Caco-2 (cell line): ENCODE measurements at regions not wholly inside any gene's neighbourhood (a gene's known extent, or its start where the extent isn't known, plus 50 kb on each side); places are given as distances from the start of the nearest gene placed in this dataset.

Experiments used
- BruUV-seq: library from RNA; stranded (reverse); fragments of 400-500 nt; replicated peaks from 2 replicates; lab custom pipeline; 2021; lab: Mats Ljungman, UMichigan
- CTCF ChIA-PET: fragments of 300-600 bp; sonication (Branson Sonifier 250); formaldehyde crosslinking; loops from one replicate; lab custom pipeline; 2022; ENCODE audit warnings: antibody characterized with exemption; lab: Charles Lee
- POLR2A ChIA-PET: fragments of 300-600 bp; sonication (Branson Sonifier 250); formaldehyde crosslinking; loops from one replicate; lab custom pipeline; 2022; ENCODE audit warnings: antibody characterized with exemption; lab: Charles Lee
- DNase-seq, 2 experiments: peaks; one replicate each; pipeline versions ENCODE4 v3.0.0 to v3.0.0-alpha.2; 2020 to 2022
- H3K27me3 ChIP-seq: replicated peaks from 2 replicates; pipeline ENCODE4 v1.6.0; 2011; ENCODE audit warnings: low read length; ENCODE audit not compliant: control insufficient read depth, insufficient read depth
- H3K36me3 ChIP-seq: 2 replicates; pipeline ENCODE4 v1.5.1; 2011; ENCODE audit warnings: low read length; ENCODE audit not compliant: control insufficient read depth, insufficient read depth
- H3K4me1 ChIP-seq: fragments of 250-450 bp; sonication (Bioruptor Pico); 2 replicates; pipeline ENCODE4 v1.5.1; 2020; ENCODE audit warnings: mild to moderate bottlenecking
- H3K4me3 ChIP-seq: 2 replicates; pipeline ENCODE4 v1.5.1; 2011; ENCODE audit warnings: low read depth, mild to moderate bottlenecking, control low read depth, low read length
- H3K9me3 ChIP-seq: fragments of 250-450 bp; sonication (Bioruptor Pico); 2 replicates; pipeline ENCODE4 v1.5.1; 2020; ENCODE audit warnings: mild to moderate bottlenecking, moderate library complexity
- H3K27ac Mint-ChIP-seq: one replicate; pipeline ENCODE4 v1.8.0; 2022; ENCODE audit warnings: mixed read lengths; ENCODE audit not compliant: unreplicated experiment
- H3K27me3 Mint-ChIP-seq: one replicate; pipeline ENCODE4 v1.8.0; 2022; ENCODE audit warnings: mixed read lengths; ENCODE audit not compliant: insufficient read depth, unreplicated experiment
- H3K36me3 Mint-ChIP-seq: one replicate; pipeline ENCODE4 v1.8.0; 2022; ENCODE audit warnings: mild to moderate bottlenecking, mixed read lengths; ENCODE audit not compliant: insufficient read depth, unreplicated experiment
- H3K4me1 Mint-ChIP-seq: one replicate; pipeline ENCODE4 v1.8.0; 2022; ENCODE audit warnings: low read depth, mixed read lengths; ENCODE audit not compliant: unreplicated experiment
- H3K4me3 Mint-ChIP-seq: one replicate; pipeline ENCODE4 v1.8.0; 2022; ENCODE audit warnings: mild to moderate bottlenecking, moderate library complexity, mixed read lengths; ENCODE audit not compliant: unreplicated experiment
- H3K9me3 Mint-ChIP-seq: one replicate; pipeline ENCODE4 v1.8.0; 2022; ENCODE audit warnings: mixed read lengths; ENCODE audit not compliant: unreplicated experiment
- intact Hi-C: fragments of 100-400 bp; cut with micrococcal nuclease; formaldehyde crosslinking; loops from one replicate; pipeline ENCODE4 v1.10.0; 2022; ENCODE audit not compliant: unreplicated experiment
- TF ChIP-seq, protein P1 (sequence below), 2 experiments: fragments of 200-600 bp in 1 of 2; IDR thresholded peaks; 1 replicate in 1 of 2; 2 replicates in 1 of 2; pipeline versions ENCODE4 v1.5.1 to v1.8.0; 2011 to 2022; ENCODE audit warnings: antibody characterized with exemption in 1 of 2, control low read depth in 1 of 2, inconsistent platforms in 1 of 2, low read depth in 1 of 2, low read length in 1 of 2, mild to moderate bottlenecking in 1 of 2, moderate library complexity in 1 of 2; ENCODE audit not compliant: insufficient read depth in 1 of 2, severe bottlenecking in 1 of 2, unreplicated experiment in 1 of 2

DNA sequence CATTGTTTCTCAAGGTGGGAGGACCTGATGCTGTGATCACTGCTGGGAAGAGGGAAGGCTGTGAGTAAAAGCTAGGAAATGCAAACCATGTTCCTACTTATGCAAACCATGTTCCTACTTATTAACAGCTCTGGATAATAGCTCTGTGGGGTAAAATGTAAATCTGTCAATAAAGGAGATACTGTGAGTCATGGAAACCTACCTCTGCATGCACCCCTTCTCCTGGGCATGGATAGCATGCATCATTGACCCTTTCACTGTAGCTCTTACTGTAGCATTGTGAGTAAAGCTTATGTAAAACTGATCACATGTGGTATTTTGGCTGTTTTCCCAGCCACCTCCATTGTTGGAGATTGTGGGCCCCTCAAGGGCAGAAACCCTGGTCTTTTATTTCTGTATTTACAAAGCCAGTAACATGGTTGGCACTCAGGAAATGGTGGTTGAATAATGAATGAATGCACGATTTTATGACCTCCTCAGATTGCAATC is 253.7 kb downstream of the GRIN2B start:
- ChIA-PET POLR2A (no interaction called here), CTCF (no interaction called here)
- DNase-seq = no peak
- BruUV-seq = no TSS peak
- Mint-ChIP-seq H3K27me3 (no peaks in the 10 kb centered on the region), H3K4me3 (no peak overlapping the region), H3K36me3 (no peaks in the 10 kb centered on the region), H3K4me1 (no peaks in the 10 kb centered on the region), H3K27ac (no peak overlapping the region), H3K9me3 (no peaks in the 10 kb centered on the region)
- intact Hi-C loops = no loop called here
- Histone ChIP-seq H3K9me3 (no peaks in the 10 kb centered on the region), H3K4me1 (no peaks in the 10 kb centered on the region), H3K36me3 (no peaks in the 10 kb centered on the region), H3K27me3 (no peaks in the 10 kb centered on the region), H3K4me3 (no peak overlapping the region)
- TF ChIP-seq, protein P1, sequence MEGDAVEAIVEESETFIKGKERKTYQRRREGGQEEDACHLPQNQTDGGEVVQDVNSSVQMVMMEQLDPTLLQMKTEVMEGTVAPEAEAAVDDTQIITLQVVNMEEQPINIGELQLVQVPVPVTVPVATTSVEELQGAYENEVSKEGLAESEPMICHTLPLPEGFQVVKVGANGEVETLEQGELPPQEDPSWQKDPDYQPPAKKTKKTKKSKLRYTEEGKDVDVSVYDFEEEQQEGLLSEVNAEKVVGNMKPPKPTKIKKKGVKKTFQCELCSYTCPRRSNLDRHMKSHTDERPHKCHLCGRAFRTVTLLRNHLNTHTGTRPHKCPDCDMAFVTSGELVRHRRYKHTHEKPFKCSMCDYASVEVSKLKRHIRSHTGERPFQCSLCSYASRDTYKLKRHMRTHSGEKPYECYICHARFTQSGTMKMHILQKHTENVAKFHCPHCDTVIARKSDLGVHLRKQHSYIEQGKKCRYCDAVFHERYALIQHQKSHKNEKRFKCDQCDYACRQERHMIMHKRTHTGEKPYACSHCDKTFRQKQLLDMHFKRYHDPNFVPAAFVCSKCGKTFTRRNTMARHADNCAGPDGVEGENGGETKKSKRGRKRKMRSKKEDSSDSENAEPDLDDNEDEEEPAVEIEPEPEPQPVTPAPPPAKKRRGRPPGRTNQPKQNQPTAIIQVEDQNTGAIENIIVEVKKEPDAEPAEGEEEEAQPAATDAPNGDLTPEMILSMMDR (IDR thresholded peaks at IDR 0.05; ENCODE audit: insufficient read depth in 1 of 2, low read depth in 1 of 2, low read length in 1 of 2, severe bottlenecking in 1 of 2, unreplicated experiment in 1 of 2) = no peak

DNA sequence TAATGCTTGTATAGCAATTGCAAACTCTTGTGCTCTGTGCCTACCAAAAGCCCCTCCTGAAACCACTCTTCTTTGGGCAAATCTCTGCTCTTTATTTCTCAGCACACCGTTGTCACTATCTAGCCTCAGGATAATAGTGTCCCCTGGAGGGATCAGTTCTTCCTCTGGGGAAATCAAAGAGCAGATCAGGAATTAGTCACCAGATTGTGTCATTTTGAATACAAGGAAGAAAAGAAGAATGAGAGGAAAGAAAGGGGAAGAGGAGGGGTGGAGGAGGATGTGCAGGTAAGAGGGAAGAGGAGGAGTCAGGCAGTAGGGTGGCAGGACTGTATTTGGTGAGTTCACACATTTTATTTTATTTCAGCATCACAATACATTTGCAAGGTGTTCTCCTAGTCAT is 256.4 kb downstream of the GRIN2B start:
- H3K9me3 Mint-ChIP-seq = no peaks in the 10 kb centered on the region
- H3K9me3 ChIP-seq = no peaks in the 10 kb centered on the region
- H3K4me3 ChIP-seq = no peak overlapping the region
- ChIA-PET POLR2A (no interaction called here), CTCF (no interaction called here)
- no peak overlapping the region for H3K4me3 Mint-ChIP-seq
- DNase-seq = no peak
- H3K36me3 Mint-ChIP-seq = peaks cover 6% of the 10 kb centered on the region
- no peaks in the 10 kb centered on the region for H3K36me3 ChIP-seq
- H3K4me1 ChIP-seq = no peaks in the 10 kb centered on the region
- TF ChIP-seq, protein P1 (IDR thresholded peaks at IDR 0.05; ENCODE audit: insufficient read depth in 1 of 2, low read depth in 1 of 2, low read length in 1 of 2, severe bottlenecking in 1 of 2, unreplicated experiment in 1 of 2) = no peak
- intact Hi-C loops = no loop called here
- no TSS peak for BruUV-seq
- no peaks in the 10 kb centered on the region for H3K4me1 Mint-ChIP-seq
- H3K27me3 Mint-ChIP-seq = no peaks in the 10 kb centered on the region
- H3K27ac Mint-ChIP-seq = no peak overlapping the region
- no peaks in the 10 kb centered on the region for H3K27me3 ChIP-seq

DNA sequence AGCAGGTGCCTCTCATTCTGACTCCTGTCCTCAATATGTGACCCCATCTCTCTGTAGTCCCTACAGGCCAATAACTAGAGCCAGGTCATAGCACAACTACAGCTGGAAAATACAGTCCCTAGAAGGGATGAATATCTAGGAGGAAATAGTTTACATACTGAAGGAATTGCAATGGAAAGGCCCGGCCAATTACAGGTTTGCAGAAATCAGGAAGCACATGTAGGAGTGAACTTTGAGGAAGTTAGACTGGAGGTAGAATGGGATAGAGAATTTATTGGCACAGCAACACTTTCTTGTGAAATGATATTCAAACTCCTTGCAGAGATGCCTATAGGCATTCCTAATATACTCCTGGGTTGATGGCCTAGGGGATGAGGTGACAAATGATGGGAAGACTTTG is 257.3 kb downstream of the GRIN2B start:
- peaks cover 6% of the 10 kb centered on the region for H3K36me3 Mint-ChIP-seq
- no peaks in the 10 kb centered on the region for H3K4me1 ChIP-seq
- DNase-seq = no peak
- no peak overlapping the region for H3K4me3 Mint-ChIP-seq
- no peaks in the 10 kb centered on the region for H3K9me3 ChIP-seq
- intact Hi-C loops = no loop called here
- no peak overlapping the region for H3K4me3 ChIP-seq
- H3K9me3 Mint-ChIP-seq = no peaks in the 10 kb centered on the region
- CTCF ChIA-PET = no interaction called here
- H3K27ac Mint-ChIP-seq = no peak overlapping the region
- no TSS peak for BruUV-seq
- POLR2A ChIA-PET = no interaction called here
- TF ChIP-seq, protein P1 (IDR thresholded peaks at IDR 0.05; ENCODE audit: insufficient read depth in 1 of 2, low read depth in 1 of 2, low read length in 1 of 2, severe bottlenecking in 1 of 2, unreplicated experiment in 1 of 2) = no peak
- no peaks in the 10 kb centered on the region for H3K27me3 Mint-ChIP-seq
- H3K36me3 ChIP-seq = no peaks in the 10 kb centered on the region
- no peaks in the 10 kb centered on the region for H3K27me3 ChIP-seq
- H3K4me1 Mint-ChIP-seq = no peaks in the 10 kb centered on the region
